Smooth muscle cell (in vitro differentiated cells): ENCODE measurements at regions not wholly inside any gene's neighbourhood (a gene's known extent, or its start where the extent isn't known, plus 50 kb on each side); places are given as distances from the start of the nearest gene placed in this dataset.

Source experiments
- DNase-seq: peaks from one replicate; lab custom pipeline; 2025; ENCODE audit not compliant: unreplicated experiment; lab: John Stamatoyannopoulos, UW
- H2AFZ ChIP-seq: fragments of 200-600 bp; sonication (generic); 2 replicates; pipeline ENCODE4 v1.6.0; 2016; ENCODE audit warnings: antibody characterized with exemption, low read depth, mild to moderate bottlenecking
- H3F3A ChIP-seq: fragments of 200-600 bp; sonication (generic); 2 replicates; pipeline ENCODE4 v1.6.0; 2017; ENCODE audit warnings: antibody characterized with exemption, low read depth
- H3K27ac ChIP-seq: fragments of 200-600 bp; sonication (generic); 2 replicates; pipeline ENCODE4 v1.5.1; 2016; ENCODE audit warnings: low read depth, mild to moderate bottlenecking
- H3K27me3 ChIP-seq: fragments of 200-600 bp; sonication (generic); 2 replicates; pipeline ENCODE4 v1.6.1; 2016; ENCODE audit warnings: low read depth, mild to moderate bottlenecking
- H3K36me3 ChIP-seq: fragments of 200-600 bp; sonication (generic); 2 replicates; pipeline ENCODE4 v1.5.1; 2016; ENCODE audit warnings: low read depth
- H3K4me1 ChIP-seq: fragments of 200-600 bp; sonication (generic); 2 replicates; pipeline ENCODE4 v1.5.1; 2016; ENCODE audit warnings: low read depth
- H3K4me2 ChIP-seq: fragments of 200-600 bp; sonication (generic); 2 replicates; pipeline ENCODE4 v1.6.0; 2016; ENCODE audit warnings: mild to moderate bottlenecking
- H3K4me3 ChIP-seq: fragments of 200-600 bp; sonication (generic); 2 replicates; pipeline ENCODE4 v1.5.1; 2016; ENCODE audit warnings: mild to moderate bottlenecking
- H3K79me2 ChIP-seq: fragments of 200-600 bp; sonication (generic); 2 replicates; pipeline ENCODE4 v1.6.0; 2016; ENCODE audit warnings: low read depth, mild to moderate bottlenecking
- H3K9ac ChIP-seq: fragments of 200-600 bp; sonication (generic); 2 replicates; pipeline ENCODE4 v1.6.0; 2016; ENCODE audit warnings: low read depth
- H3K9me3 ChIP-seq: fragments of 200-600 bp; sonication (generic); replicated peaks from 2 replicates; pipeline ENCODE4 v1.5.1; 2016; ENCODE audit warnings: low read depth
- H4K20me1 ChIP-seq: fragments of 200-600 bp; sonication (generic); 2 replicates; pipeline ENCODE4 v1.6.0; 2016; ENCODE audit warnings: low read depth
- whole genome bisulfite sequencing: methylation state at CpG from one replicate; pipeline ENCODE4 v1.1.7; 2016; ENCODE audit warnings: low lambda C conversion rate; 5-methylcytosine and 5-hydroxymethylcytosine counted together
- TF ChIP-seq, protein P1 (sequence below): fragments of 200-600 bp; sonication (generic); IDR thresholded peaks from 2 replicates; pipeline ENCODE4 v1.5.1; 2017; ENCODE audit warnings: borderline replicate concordance, mild to moderate bottlenecking, antibody characterized with exemption; ENCODE audit not compliant: insufficient read depth, poor library complexity, severe bottlenecking

- TF ChIP-seq, protein P1, sequence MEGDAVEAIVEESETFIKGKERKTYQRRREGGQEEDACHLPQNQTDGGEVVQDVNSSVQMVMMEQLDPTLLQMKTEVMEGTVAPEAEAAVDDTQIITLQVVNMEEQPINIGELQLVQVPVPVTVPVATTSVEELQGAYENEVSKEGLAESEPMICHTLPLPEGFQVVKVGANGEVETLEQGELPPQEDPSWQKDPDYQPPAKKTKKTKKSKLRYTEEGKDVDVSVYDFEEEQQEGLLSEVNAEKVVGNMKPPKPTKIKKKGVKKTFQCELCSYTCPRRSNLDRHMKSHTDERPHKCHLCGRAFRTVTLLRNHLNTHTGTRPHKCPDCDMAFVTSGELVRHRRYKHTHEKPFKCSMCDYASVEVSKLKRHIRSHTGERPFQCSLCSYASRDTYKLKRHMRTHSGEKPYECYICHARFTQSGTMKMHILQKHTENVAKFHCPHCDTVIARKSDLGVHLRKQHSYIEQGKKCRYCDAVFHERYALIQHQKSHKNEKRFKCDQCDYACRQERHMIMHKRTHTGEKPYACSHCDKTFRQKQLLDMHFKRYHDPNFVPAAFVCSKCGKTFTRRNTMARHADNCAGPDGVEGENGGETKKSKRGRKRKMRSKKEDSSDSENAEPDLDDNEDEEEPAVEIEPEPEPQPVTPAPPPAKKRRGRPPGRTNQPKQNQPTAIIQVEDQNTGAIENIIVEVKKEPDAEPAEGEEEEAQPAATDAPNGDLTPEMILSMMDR = no peak
Observed at GRCh38 chr9:88730780-88731179, 195.8 kb downstream of the NXNL2 start.

DNA sequence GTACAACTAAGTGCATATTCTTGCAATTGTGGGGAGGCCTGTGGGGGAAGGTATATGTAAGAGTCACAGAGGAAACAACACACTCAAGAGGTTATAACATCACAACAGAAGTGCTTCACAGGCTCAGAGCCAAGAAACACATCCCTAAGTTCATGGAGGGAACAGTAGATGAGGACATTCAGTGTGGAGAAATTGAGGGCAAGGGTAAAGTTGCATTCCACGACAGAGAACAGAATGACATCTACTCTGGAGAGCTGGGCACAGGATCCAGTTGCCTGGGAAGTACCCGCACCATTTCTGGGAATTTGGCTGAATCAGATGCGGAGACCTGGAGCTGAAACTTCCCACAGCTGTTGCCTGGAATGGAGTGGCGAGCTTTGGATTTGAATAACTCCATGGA is 197.2 kb downstream of the NXNL2 start:
- H3K9me3 ChIP-seq = no peaks in the 10 kb centered on the region
- H3K4me3 ChIP-seq = no peak overlapping the region
- peaks cover 10% of the 10 kb centered on the region for H3F3A ChIP-seq
- no peak overlapping the region for H3K4me2 ChIP-seq
- no peak overlapping the region for H3K9ac ChIP-seq
- H2AFZ ChIP-seq = peak overlapping the region; percentile 21
- H3K4me1 ChIP-seq = peaks cover 20% of the 10 kb centered on the region
- H3K79me2 ChIP-seq = no peaks in the 10 kb centered on the region
- no peak for DNase-seq
- H3K36me3 ChIP-seq = no peaks in the 10 kb centered on the region
- H3K27me3 ChIP-seq = no peaks in the 10 kb centered on the region
- peak overlapping the region; percentile 93 for H3K27ac ChIP-seq
- no peaks in the 10 kb centered on the region for H4K20me1 ChIP-seq
- TF ChIP-seq, protein P1 = no peak
- 87% methylated on average over 4 of the region's 4 CpGs for WGBS

More at GRCh38 chr9:88730780-88731179, 195.8 kb downstream of the NXNL2 start:
- Histone ChIP-seq H3K4me1 (peaks cover 20% of the 10 kb centered on the region), H3F3A (peaks cover 10% of the 10 kb centered on the region), H4K20me1 (no peaks in the 10 kb centered on the region), H3K27ac (no peak overlapping the region), H3K9me3 (no peaks in the 10 kb centered on the region), H3K79me2 (no peaks in the 10 kb centered on the region), H3K4me2 (no peak overlapping the region), H3K9ac (no peak overlapping the region), H3K36me3 (no peaks in the 10 kb centered on the region), H3K27me3 (no peaks in the 10 kb centered on the region), H2AFZ (no peak overlapping the region), H3K4me3 (no peak overlapping the region)
- no peak for DNase-seq
- 92% methylated on average over 1 of the region's 1 CpG for WGBS

DNA sequence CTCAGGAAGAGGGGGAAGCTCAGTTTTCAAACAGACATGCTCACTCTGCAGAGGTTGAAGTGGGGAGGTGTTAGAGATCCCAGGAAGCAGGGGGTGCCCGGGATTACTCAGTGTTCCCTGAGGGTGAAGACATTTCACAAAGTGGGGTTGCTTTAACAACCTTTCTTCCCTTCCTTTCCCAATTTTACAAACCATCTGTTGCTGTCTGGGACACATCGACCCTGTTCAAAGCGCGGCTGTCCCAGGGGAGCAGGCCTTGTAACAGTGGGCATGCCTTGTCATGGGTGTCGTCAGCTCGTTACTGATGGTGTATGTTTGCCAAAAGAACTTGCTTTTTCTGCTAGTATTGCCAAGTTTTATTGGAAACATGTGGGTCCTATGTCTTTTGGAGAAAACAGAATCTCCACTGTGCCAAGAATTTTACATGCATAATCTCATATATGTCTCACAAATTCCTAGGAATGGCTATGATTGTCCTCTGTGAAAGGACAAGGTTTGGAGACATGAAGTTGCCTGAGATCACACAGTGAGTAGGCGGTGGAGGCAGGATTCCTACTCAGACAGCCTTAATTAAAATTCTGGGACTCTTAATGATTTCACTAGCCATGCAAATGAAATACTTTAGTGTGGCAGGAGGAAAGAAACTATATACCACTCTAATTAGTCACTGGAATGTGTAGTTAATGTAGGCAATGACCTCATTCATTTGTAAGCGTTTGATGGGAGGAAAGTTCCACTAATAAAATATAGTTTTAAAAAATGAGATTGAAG is 198.9 kb downstream of the NXNL2 start:
- WGBS = 47% methylated on average over 8 of the region's 8 CpGs
- DNase-seq = no peak
- Histone ChIP-seq H3K9ac (peak overlapping the region; percentile 78), H3K4me3 (no peak overlapping the region), H3K4me2 (peak overlapping the region; percentile 59), H3K36me3 (no peaks in the 10 kb centered on the region), H4K20me1 (no peaks in the 10 kb centered on the region), H3K4me1 (peaks cover 20% of the 10 kb centered on the region), H3K9me3 (no peaks in the 10 kb centered on the region), H2AFZ (peak overlapping the region; percentile 61), H3F3A (peaks cover 10% of the 10 kb centered on the region), H3K27ac (peak overlapping the region; percentile 93), H3K27me3 (no peaks in the 10 kb centered on the region), H3K79me2 (no peaks in the 10 kb centered on the region)
- TF ChIP-seq, protein P1 = no peak

DNA sequence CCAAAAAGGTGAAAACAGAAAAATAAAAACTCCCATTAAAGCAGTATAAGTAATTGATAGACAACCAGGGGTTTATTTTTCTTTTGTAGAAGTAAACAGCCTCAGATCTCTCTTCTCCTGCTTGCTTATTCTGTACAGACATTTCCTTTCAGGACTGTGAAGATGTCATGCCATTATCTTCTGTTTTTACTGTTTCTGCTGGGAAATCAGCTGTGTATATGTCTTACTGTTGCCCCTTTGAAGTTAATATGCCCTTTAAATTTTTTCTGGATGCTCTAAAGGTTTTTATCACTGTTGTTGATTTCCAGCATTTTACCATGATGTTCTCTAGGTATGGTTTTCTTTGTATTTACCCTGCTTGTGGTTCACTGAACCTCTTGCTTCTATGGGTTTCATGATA is 199.5 kb downstream of the NXNL2 start:
- Histone ChIP-seq H3K9me3 (no peaks in the 10 kb centered on the region), H3K79me2 (no peaks in the 10 kb centered on the region), H3K27ac (peak overlapping the region; percentile 93), H3K36me3 (no peaks in the 10 kb centered on the region), H3K27me3 (no peaks in the 10 kb centered on the region), H3K4me1 (peaks cover 21% of the 10 kb centered on the region), H2AFZ (peak overlapping the region; percentile 61), H3K4me2 (peak overlapping the region; percentile 59), H3K4me3 (no peak overlapping the region), H3K9ac (peak overlapping the region; percentile 78), H3F3A (peaks cover 10% of the 10 kb centered on the region), H4K20me1 (no peaks in the 10 kb centered on the region)
- TF ChIP-seq, protein P1 = no peak
- no peak for DNase-seq
